ENCODE measurements at regions not wholly inside any gene's neighbourhood (a gene's known extent, or its start where the extent isn't known, plus 50 kb on each side); places are given as distances from the start of the nearest gene placed in this dataset.
"Not testable (repeated sequence)": the region's sequence is repeated elsewhere in the genome, so short reads cannot be mapped to it uniquely, and the experiment has no call there.

GRCh38 chr5:25970906-25971489, 1067.4 kb downstream of the CDH9 start:
- DNase-seq = no peak

- not testable (repeated sequence) for DNase-seq
These were observed 1069.3 kb downstream of the CDH9 start for GRCh38 chr5:25969042-25969441.

- no peak for DNase-seq
These were observed 1074.4 kb downstream of the CDH9 start for GRCh38 chr5:25964009-25964372.

- DNase-seq = no peak
These were observed 1075.0 kb downstream of the CDH9 start for GRCh38 chr5:25963251-25964008.

GRCh38 chr5:25955337-25955736, 1083.0 kb downstream of the CDH9 start:
- DNase-seq = no peak

GRCh38 chr5:25950681-25951080, 1087.7 kb downstream of the CDH9 start:
- no peak for DNase-seq

- DNase-seq = no peak
These were observed 1090.1 kb downstream of the CDH9 start for GRCh38 chr5:25948278-25948677.

- no peak for DNase-seq
These were observed 1093.6 kb downstream of the CDH9 start for GRCh38 chr5:25944786-25945185.

GRCh38 chr5:25909163-25909562, 1129.2 kb downstream of the CDH9 start:
- no peak for DNase-seq

GRCh38 chr5:25905646-25906045, 1132.7 kb downstream of the CDH9 start:
- DNase-seq = no peak

- DNase-seq = no peak
These were observed 1146.2 kb downstream of the CDH9 start for GRCh38 chr5:25892211-25892610.

GRCh38 chr5:25891691-25892090, 1146.7 kb downstream of the CDH9 start:
- DNase-seq = no peak

- no peak for DNase-seq
These were observed 1156.9 kb downstream of the CDH9 start for GRCh38 chr5:25881318-25882036.

GRCh38 chr5:25863811-25864210, 1174.6 kb downstream of the CDH9 start:
- no peak for DNase-seq

- DNase-seq = no peak
These were observed 1176.1 kb downstream of the CDH9 start for GRCh38 chr5:25862276-25862675.

- no peak for DNase-seq
These were observed 1180.4 kb downstream of the CDH9 start for GRCh38 chr5:25858019-25858418.

GRCh38 chr5:25851301-25851700, 1187.1 kb downstream of the CDH9 start:
- DNase-seq = no peak

- no peak for DNase-seq
These were observed 1187.8 kb downstream of the CDH9 start for GRCh38 chr5:25850581-25850980.

- DNase-seq = no peak
These were observed 1189.1 kb downstream of the CDH9 start for GRCh38 chr5:25849270-25849669.

- DNase-seq = no peak
These were observed 1178.6 kb upstream of the CDH10 start for GRCh38 chr5:25823330-25823873.

Measured in occipital lobe (tissue), 1 donor.